ENCODE measurements at regions not wholly inside any gene's neighbourhood (a gene's known extent, or its start where the extent isn't known, plus 50 kb on each side); places are given as distances from the start of the nearest gene placed in this dataset.

- no peak for TF ChIP-seq ELF1 (IDR thresholded peaks at IDR 0.05)
- TF ChIP-seq MEF2A (IDR thresholded peaks at IDR 0.05; ENCODE audit: borderline replicate concordance, low read depth) = no peak
- TF ChIP-seq TAF1 (IDR thresholded peaks at IDR 0.05; ENCODE audit: borderline replicate concordance, low read depth, low read length) = no peak
- TF ChIP-seq, protein P1, sequence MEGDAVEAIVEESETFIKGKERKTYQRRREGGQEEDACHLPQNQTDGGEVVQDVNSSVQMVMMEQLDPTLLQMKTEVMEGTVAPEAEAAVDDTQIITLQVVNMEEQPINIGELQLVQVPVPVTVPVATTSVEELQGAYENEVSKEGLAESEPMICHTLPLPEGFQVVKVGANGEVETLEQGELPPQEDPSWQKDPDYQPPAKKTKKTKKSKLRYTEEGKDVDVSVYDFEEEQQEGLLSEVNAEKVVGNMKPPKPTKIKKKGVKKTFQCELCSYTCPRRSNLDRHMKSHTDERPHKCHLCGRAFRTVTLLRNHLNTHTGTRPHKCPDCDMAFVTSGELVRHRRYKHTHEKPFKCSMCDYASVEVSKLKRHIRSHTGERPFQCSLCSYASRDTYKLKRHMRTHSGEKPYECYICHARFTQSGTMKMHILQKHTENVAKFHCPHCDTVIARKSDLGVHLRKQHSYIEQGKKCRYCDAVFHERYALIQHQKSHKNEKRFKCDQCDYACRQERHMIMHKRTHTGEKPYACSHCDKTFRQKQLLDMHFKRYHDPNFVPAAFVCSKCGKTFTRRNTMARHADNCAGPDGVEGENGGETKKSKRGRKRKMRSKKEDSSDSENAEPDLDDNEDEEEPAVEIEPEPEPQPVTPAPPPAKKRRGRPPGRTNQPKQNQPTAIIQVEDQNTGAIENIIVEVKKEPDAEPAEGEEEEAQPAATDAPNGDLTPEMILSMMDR (IDR thresholded peaks at IDR 0.05) = no peak
- no peak for TF ChIP-seq RAD21 (IDR thresholded peaks at IDR 0.05; ENCODE audit: low read length)
- no peak for TF ChIP-seq YY1 (IDR thresholded peaks at IDR 0.05; ENCODE audit: low read depth)
- TF ChIP-seq CHD2 (IDR thresholded peaks at IDR 0.05; ENCODE audit: low read length, partially characterized antibody) = no peak
- TF ChIP-seq POLR2AphosphoS5 (IDR thresholded peaks at IDR 0.05; ENCODE audit: low read depth, low read length) = no peak
- TF ChIP-seq, protein P2, sequence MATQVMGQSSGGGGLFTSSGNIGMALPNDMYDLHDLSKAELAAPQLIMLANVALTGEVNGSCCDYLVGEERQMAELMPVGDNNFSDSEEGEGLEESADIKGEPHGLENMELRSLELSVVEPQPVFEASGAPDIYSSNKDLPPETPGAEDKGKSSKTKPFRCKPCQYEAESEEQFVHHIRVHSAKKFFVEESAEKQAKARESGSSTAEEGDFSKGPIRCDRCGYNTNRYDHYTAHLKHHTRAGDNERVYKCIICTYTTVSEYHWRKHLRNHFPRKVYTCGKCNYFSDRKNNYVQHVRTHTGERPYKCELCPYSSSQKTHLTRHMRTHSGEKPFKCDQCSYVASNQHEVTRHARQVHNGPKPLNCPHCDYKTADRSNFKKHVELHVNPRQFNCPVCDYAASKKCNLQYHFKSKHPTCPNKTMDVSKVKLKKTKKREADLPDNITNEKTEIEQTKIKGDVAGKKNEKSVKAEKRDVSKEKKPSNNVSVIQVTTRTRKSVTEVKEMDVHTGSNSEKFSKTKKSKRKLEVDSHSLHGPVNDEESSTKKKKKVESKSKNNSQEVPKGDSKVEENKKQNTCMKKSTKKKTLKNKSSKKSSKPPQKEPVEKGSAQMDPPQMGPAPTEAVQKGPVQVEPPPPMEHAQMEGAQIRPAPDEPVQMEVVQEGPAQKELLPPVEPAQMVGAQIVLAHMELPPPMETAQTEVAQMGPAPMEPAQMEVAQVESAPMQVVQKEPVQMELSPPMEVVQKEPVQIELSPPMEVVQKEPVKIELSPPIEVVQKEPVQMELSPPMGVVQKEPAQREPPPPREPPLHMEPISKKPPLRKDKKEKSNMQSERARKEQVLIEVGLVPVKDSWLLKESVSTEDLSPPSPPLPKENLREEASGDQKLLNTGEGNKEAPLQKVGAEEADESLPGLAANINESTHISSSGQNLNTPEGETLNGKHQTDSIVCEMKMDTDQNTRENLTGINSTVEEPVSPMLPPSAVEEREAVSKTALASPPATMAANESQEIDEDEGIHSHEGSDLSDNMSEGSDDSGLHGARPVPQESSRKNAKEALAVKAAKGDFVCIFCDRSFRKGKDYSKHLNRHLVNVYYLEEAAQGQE (IDR thresholded peaks at IDR 0.05; ENCODE audit: low read depth, low read length) = no peak
- no peak for TF ChIP-seq NRF1 (IDR thresholded peaks at IDR 0.05; ENCODE audit: low read depth, low read length)
- TF ChIP-seq JUND (IDR thresholded peaks at IDR 0.05) = no peak
- no peak for TF ChIP-seq RCOR1 (IDR thresholded peaks at IDR 0.05; ENCODE audit: low read length)
- TF ChIP-seq FOXJ3 (CRISPR knock-in tag; IDR thresholded peaks at IDR 0.05) = no peak
Observed at GRCh38 chr12:38110026-38110699, 206.4 kb upstream of the ALG10B start.

All from SK-N-SH (cell line).